ENCODE measurements at regions not wholly inside any gene's neighbourhood (a gene's known extent, or its start where the extent isn't known, plus 50 kb on each side); places are given as distances from the start of the nearest gene placed in this dataset.

- DNase-seq (ENCODE audit: low read depth, low spot score), result no peak
- Histone ChIP-seq H3K27ac (ENCODE audit: low read depth, low read length) (no peak overlapping the region), H3K27me3 (ENCODE audit: insufficient read depth, low read length) (no peaks in the 10 kb centered on the region), H3K79me2 (ENCODE audit: insufficient read depth, low read length) (no peaks in the 10 kb centered on the region), H4K20me1 (ENCODE audit: insufficient read depth) (no peaks in the 10 kb centered on the region), H3K9ac (ENCODE audit: low read length) (no peak overlapping the region), H3K4me1 (ENCODE audit: control insufficient read depth in 1 of 2, insufficient read depth in 2 of 2, low read length in 2 of 2) (no peaks in the 10 kb centered on the region), H3K4me2 (ENCODE audit: low read length) (no peak overlapping the region), H2AFZ (ENCODE audit: low read depth, low read length, poor library complexity, severe bottlenecking) (no peak overlapping the region), H3K9me2 (ENCODE audit: insufficient read depth) (no peaks in the 10 kb centered on the region), H3K4me3 (replicated peaks in 1 of 2; ENCODE audit: low read depth in 1 of 2, low read length in 2 of 2) (no peak overlapping the region), H3K9me3 (ENCODE audit: control insufficient read depth in 1 of 2, insufficient read depth in 1 of 2, low read depth in 1 of 2, low read length in 2 of 2) (no peaks in the 10 kb centered on the region), H3K36me3 (ENCODE audit: control insufficient read depth in 1 of 2, insufficient read depth in 2 of 2, low read length in 2 of 2) (no peaks in the 10 kb centered on the region)
- TF ChIP-seq ZBTB33 (IDR thresholded peaks at IDR 0.05; ENCODE audit: extremely low read depth, insufficient replicate concordance, low read length) (no peak), ATF3 (IDR thresholded peaks at IDR 0.05) (no peak), SRF (IDR thresholded peaks at IDR 0.05; ENCODE audit: low read depth) (no peak), CEBPB (IDR thresholded peaks at IDR 0.05; ENCODE audit: low read depth) (no peak), SIN3A (IDR thresholded peaks at IDR 0.05; ENCODE audit: low read depth) (no peak), CTCF (IDR thresholded peaks at IDR 0.05 in 2 of 3, conservative IDR thresholded peaks at IDR 0.05 in 1 of 3; ENCODE audit: borderline replicate concordance in 1 of 3, insufficient read depth in 1 of 3, low read depth in 2 of 3, low read length in 2 of 3) (no peak), POLR2A (IDR thresholded peaks at IDR 0.05; ENCODE audit: borderline replicate concordance, extremely low read depth, insufficient read depth, insufficient read length) (no peak), MAX (IDR thresholded peaks at IDR 0.05) (no peak), ZNF274 (IDR thresholded peaks at IDR 0.05; ENCODE audit: low read depth, low read length) (no peak), SP1 (IDR thresholded peaks at IDR 0.05; ENCODE audit: low read depth) (no peak), REST (IDR thresholded peaks at IDR 0.05; ENCODE audit: low read depth) (no peak)
- RAD21 ChIA-PET (ENCODE audit: low non-redundant PET in 1 of 2, low total read pairs in 2 of 2, uncharacterized antibody in 2 of 2, unreplicated experiment in 2 of 2), result no interaction called here
- no peak for ATAC-seq
- intact Hi-C loops (cut with micrococcal nuclease), result no loop called here
- no TSS peak for BruUV-seq (replicated peaks)
- POLR2A ChIA-PET, result no interaction called here
- CTCF ChIA-PET, result no interaction called here
Measured at GRCh38 chr1:193419295-193419694, 232.9 kb upstream of the B3GALT2 start.

Measured in HCT116 (cell line).